ENCODE measurements at regions not wholly inside any gene's neighbourhood (a gene's known extent, or its start where the extent isn't known, plus 50 kb on each side); places are given as distances from the start of the nearest gene placed in this dataset.
A peak's percentile ranks its signal among the peaks of the same experiment; 100 is the strongest.

DNA sequence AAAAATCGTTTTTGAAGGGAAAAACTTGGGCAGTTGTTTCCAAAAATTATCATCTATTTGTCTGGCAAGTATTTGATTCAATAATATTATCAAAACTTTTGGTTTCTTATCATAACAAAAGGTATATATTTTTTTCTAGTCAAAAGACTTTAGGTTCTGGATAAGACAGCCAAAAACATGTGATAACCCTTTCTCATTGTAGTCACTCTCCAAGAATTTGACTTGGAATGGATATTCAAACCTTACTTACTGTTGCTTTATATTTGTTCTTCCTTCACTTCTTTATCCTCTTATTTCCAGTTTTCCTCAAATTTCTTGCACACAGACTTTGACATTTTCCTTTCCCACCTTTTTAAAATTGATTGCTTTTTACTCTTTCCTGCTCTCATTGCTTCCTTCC lies 140.9 kb upstream of the FAM3C start:
- H2AFZ ChIP-seq (ENCODE audit: low read length) = peak overlapping the region; percentile 7; the same call in 1 of the 2 replicates
- H3K27ac ChIP-seq (ENCODE audit: low read length) = no peak overlapping the region
- 0 out of 2 replicates have a peak, but pooled peaks cover 3% of the 10 kb centered on the region for H3F3A ChIP-seq (ENCODE audit: insufficient read depth, low read length)

DNA sequence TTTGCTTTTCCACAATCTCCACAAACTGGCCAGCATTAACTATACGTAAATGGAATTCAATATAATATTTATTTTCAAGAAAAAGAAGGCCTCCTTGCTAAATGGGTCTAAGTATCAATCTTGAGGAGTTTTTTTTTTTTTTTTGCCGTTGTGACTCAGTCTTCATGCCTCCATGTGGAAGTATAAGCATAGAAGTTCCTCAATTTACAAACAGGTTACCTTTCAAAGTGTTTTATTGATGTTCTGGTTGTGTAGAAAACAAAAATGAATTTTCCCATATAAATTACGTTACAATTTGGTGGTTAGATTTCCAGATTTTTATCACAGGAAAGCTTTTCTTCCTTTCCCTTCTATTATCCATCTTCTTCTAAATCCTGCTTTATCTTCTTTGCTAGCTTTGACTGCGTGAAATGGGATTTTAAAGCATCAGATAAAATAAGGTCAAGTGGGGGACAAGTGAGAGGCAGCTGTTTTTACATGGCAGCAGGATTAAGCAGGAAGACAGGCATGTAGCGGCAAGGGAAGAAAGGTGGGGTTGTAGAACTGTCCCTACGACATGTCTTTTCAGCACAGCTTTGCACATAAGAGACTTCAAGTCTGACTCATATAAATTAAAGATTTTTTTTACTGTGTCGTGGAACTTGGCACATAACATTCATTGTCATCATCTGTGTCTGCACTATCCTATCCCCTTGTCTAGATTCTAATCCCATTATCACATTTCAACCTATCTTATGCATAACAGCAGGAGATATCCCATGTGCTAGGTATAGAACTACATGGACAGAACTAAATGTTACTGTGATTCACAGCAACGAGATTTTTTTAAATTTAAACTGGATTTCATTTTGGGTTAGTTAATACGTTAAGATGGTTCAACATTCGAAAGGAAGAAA lies 135.3 kb upstream of the FAM3C start:
- no peaks in the 10 kb centered on the region for H4K20me1 ChIP-seq (ENCODE audit: insufficient read depth, low read length)
- TF ChIP-seq CTCF (IDR thresholded peaks at IDR 0.05; ENCODE audit: low read length) = no peak
- TF ChIP-seq EZH2 (optimal IDR thresholded peaks at IDR 0.05; ENCODE audit: low read depth, low read length) = no peak
- no peak for TF ChIP-seq EZH2phosphoT487 (IDR thresholded peaks at IDR 0.05; ENCODE audit: low read length)
- H3K27ac ChIP-seq (ENCODE audit: low read length) = peak overlapping the region; percentile 90
- peak overlapping the region; percentile 27; the same call in 1 of the 2 replicates for H3K9ac ChIP-seq (ENCODE audit: low read length)
- peaks cover 25% of the 10 kb centered on the region for H3F3A ChIP-seq (ENCODE audit: insufficient read depth, low read length)
- H3K79me2 ChIP-seq (ENCODE audit: low read length) = no peaks in the 10 kb centered on the region
- no peak for DNase-seq
- H3K36me3 ChIP-seq (replicated peaks; ENCODE audit: insufficient read depth, low read length) = no peaks in the 10 kb centered on the region
- H3K27me3 ChIP-seq (replicated peaks; ENCODE audit: insufficient read depth, low read length) = no peaks in the 10 kb centered on the region
- no peak overlapping the region for H3K4me3 ChIP-seq (ENCODE audit: low read length)
- H2AFZ ChIP-seq (ENCODE audit: low read length) = peak overlapping the region; percentile 2; the same call in 1 of the 2 replicates
- H3K9me3 ChIP-seq (replicated peaks; ENCODE audit: insufficient read depth, low read length) = no peaks in the 10 kb centered on the region
- H3K4me2 ChIP-seq (ENCODE audit: low read depth, low read length) = peak overlapping the region; percentile 65
- no peaks in the 10 kb centered on the region for H3K9me2 ChIP-seq (replicated peaks; ENCODE audit: insufficient read depth, low read length)
- H3K4me1 ChIP-seq (ENCODE audit: low read length) = peaks cover 30% of the 10 kb centered on the region

More for the DNA sequence above, 140.9 kb upstream of the FAM3C start:
- Histone ChIP-seq H4K20me1 (ENCODE audit: insufficient read depth, low read length) (no peaks in the 10 kb centered on the region), H3K4me2 (ENCODE audit: low read depth, low read length) (no peak overlapping the region), H3K4me1 (ENCODE audit: low read length) (peaks cover 8% of the 10 kb centered on the region; the same call in 1 of the 2 replicates), H3K36me3 (replicated peaks; ENCODE audit: insufficient read depth, low read length) (no peaks in the 10 kb centered on the region), H3K79me2 (ENCODE audit: low read length) (no peaks in the 10 kb centered on the region), H3K4me3 (ENCODE audit: low read length) (no peak overlapping the region), H3K9me2 (replicated peaks; ENCODE audit: insufficient read depth, low read length) (no peaks in the 10 kb centered on the region), H3K9me3 (replicated peaks; ENCODE audit: insufficient read depth, low read length) (no peaks in the 10 kb centered on the region), H3K9ac (ENCODE audit: low read length) (no peak overlapping the region), H3K27me3 (replicated peaks; ENCODE audit: insufficient read depth, low read length) (no peaks in the 10 kb centered on the region)
- TF ChIP-seq EZH2phosphoT487 (IDR thresholded peaks at IDR 0.05; ENCODE audit: low read length) = no peak
- no peak for TF ChIP-seq EZH2 (optimal IDR thresholded peaks at IDR 0.05; ENCODE audit: low read depth, low read length)
- TF ChIP-seq CTCF (IDR thresholded peaks at IDR 0.05; ENCODE audit: low read length) = no peak
- no peak for DNase-seq

DNA sequence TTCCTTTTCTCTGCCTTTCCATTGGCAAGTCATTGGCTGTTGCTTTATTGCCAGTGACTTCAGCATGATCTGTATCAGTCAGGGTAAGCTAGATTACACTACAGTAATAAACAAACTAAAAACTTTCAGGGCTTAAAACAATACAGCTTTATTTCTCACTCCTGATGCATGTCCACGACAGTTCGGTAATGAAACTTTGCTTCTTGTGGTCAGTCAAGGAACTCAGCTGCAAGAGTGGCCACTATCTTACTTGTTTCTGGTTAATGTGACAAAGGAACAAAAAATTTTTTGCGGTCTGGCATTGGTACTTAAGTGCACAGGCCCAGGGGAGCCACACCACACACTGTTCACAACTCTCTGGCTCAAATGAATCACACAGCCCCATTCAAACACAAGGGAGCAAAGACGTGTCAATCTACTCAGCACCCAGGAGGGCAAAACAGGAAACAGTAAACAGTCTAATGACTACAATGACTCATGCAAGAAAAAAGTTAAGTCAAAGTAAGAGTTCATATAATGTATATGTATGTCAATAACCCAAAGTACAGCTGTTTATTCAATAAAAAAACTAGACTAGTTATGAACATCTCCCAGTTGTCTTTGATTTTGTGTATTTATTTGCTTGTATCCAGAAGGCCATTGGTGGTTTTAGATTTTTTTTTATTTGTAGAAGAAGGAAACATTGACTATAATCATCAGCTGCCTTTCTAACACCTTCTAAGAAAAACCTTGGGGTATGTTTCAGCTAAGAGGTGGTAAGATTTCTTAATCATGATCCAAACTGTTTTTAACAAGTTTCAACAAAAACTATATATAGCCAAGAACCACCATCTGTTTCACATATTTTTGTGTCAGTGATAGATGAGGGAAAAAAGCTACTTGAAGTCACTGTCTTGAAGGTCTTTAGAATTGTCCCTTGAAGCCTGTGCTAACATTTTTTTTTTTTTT lies 134.4 kb upstream of the FAM3C start:
- Histone ChIP-seq H3K9ac (ENCODE audit: low read length) (peak overlapping the region; percentile 27), H3F3A (ENCODE audit: insufficient read depth, low read length) (peaks cover 25% of the 10 kb centered on the region), H3K4me1 (ENCODE audit: low read length) (peaks cover 30% of the 10 kb centered on the region), H3K79me2 (ENCODE audit: low read length) (no peaks in the 10 kb centered on the region), H3K4me3 (ENCODE audit: low read length) (peak overlapping the region; percentile 20), H3K27me3 (replicated peaks; ENCODE audit: insufficient read depth, low read length) (no peaks in the 10 kb centered on the region), H3K9me2 (replicated peaks; ENCODE audit: insufficient read depth, low read length) (no peaks in the 10 kb centered on the region), H2AFZ (ENCODE audit: low read length) (peak overlapping the region; percentile 32), H4K20me1 (ENCODE audit: insufficient read depth, low read length) (no peaks in the 10 kb centered on the region), H3K9me3 (replicated peaks; ENCODE audit: insufficient read depth, low read length) (no peaks in the 10 kb centered on the region), H3K36me3 (replicated peaks; ENCODE audit: insufficient read depth, low read length) (no peaks in the 10 kb centered on the region), H3K4me2 (ENCODE audit: low read depth, low read length) (peak overlapping the region; percentile 65), H3K27ac (ENCODE audit: low read length) (peak overlapping the region; percentile 90)
- DNase-seq = peak; percentile 99
- no peak for TF ChIP-seq CTCF (IDR thresholded peaks at IDR 0.05; ENCODE audit: low read length)
- no peak for TF ChIP-seq EZH2 (optimal IDR thresholded peaks at IDR 0.05; ENCODE audit: low read depth, low read length)
- no peak for TF ChIP-seq EZH2phosphoT487 (IDR thresholded peaks at IDR 0.05; ENCODE audit: low read length)

Data from MM.1S (cell line).